Activated T-helper 2 cell treated with anti-CD3 and anti-CD28 coated beads, Interferon-gamma antibody, Interleukin-2, Interleukin-4, amounts not matched to agents 10 μg/mL and 5 μg/mL and 100 μg/mL, durations not matched to agents 14 hours and 24 hours and 36 hours (primary cell): ENCODE measurements at regions not wholly inside any gene's neighbourhood (a gene's known extent, or its start where the extent isn't known, plus 50 kb on each side); places are given as distances from the start of the nearest gene placed in this dataset.

ENCODE experiments used
- DNase-seq: peaks from one replicate; pipeline ENCODE4 v3.0.0; 2021; ENCODE audit warnings: low spot score
- H3K27ac Mint-ChIP-seq: one replicate; pipeline ENCODE4 v1.8.0; 2021; ENCODE audit warnings: mixed read lengths
- H3K27me3 Mint-ChIP-seq: one replicate; pipeline ENCODE4 v1.8.0; 2021; ENCODE audit warnings: low read depth, mixed read lengths
- H3K36me3 Mint-ChIP-seq: one replicate; pipeline ENCODE4 v1.8.0; 2021; ENCODE audit warnings: low read depth, mixed read lengths
- H3K4me1 Mint-ChIP-seq: one replicate; pipeline ENCODE4 v1.8.0; 2021; ENCODE audit warnings: low read depth, mixed read lengths
- H3K4me3 Mint-ChIP-seq: one replicate; pipeline ENCODE4 v1.8.0; 2021; ENCODE audit warnings: low read depth, mild to moderate bottlenecking, moderate library complexity, mixed read lengths
- H3K9me3 Mint-ChIP-seq: one replicate; pipeline ENCODE4 v1.8.0; 2021; ENCODE audit warnings: mixed read lengths
- intact Hi-C: fragments of 100-400 bp; cut with micrococcal nuclease; formaldehyde crosslinking; loops from one replicate; pipeline ENCODE4 v1.15.1; 2023

DNA sequence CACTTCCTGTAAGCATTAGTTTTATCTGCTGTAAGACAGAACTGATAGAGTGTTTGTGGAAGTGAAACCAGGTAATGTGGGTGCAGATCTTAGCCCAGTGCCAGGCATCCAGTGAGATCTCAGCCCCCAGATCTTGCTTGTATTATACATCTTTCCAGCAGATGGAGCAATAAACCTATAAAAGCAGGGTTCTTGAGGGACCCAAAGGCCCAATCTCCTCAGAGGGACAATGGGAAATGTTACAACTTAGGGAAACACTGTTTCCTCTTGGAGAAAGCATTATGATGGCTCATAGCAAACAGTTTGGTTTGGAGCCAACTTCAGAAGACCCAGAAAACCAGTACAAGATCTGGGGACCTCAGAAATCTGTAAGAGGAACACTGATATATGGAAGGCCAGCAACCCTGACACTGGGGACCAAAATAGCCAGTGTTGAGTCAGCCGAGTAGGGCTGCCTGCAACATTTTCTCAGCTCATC, 206.3 kb downstream of the SLC7A11 start:
- no peak for DNase-seq
- intact Hi-C loops: loop anchor here (1.0 to 10.0 kb wide), 2 partner anchors 645 to 839 kb away; no protein-coding TSS in a partner anchor
- Mint-ChIP-seq H3K4me1 (no peaks in the 10 kb centered on the region), H3K9me3 (no peaks in the 10 kb centered on the region), H3K36me3 (no peaks in the 10 kb centered on the region), H3K27ac (no peak overlapping the region), H3K4me3 (no peak overlapping the region), H3K27me3 (no peaks in the 10 kb centered on the region)

DNA sequence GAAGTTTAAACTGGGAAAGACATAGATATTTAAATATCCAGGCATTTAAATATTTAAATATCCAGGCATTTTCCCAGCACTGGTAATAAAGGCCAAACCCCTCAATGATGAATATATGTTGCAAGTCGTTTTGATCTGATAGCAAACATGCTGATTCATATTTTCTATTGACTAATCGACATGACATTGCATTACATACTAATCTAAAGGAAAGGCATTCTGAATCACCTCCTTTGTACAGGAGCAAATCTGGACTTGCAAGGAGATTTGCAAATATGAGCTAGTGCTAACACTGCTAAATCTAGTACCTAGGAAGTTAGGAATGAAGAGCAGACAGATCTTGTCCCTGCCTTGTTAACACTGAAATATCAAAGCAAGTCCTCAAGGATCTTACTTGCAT, 207.3 kb downstream of the SLC7A11 start:
- Mint-ChIP-seq H3K36me3 (no peaks in the 10 kb centered on the region), H3K4me3 (no peak overlapping the region), H3K9me3 (no peaks in the 10 kb centered on the region), H3K27me3 (no peaks in the 10 kb centered on the region), H3K27ac (no peak overlapping the region), H3K4me1 (no peaks in the 10 kb centered on the region)
- intact Hi-C loops: loop anchor here (1.0 to 10.0 kb wide), 2 partner anchors 646 to 840 kb away; no protein-coding TSS in a partner anchor
- no peak for DNase-seq

DNA sequence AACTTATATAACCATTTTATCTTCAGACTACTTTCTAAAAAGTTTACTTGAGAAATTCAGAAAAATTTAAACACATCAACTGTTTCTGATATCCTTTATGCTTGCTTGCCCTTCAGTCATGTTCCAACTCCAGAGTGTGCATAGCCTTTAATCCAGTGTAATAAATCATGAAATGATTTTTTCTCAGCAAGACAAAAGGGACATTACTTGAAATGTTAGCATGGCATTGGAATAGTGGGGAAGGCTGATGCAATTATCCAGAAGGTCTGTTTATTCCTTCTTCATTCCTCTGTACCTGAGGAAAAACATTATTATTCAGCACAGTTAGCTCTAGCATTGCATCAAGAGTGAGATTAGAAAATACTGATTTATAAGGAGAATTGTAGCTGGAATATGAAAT, 209.9 kb downstream of the SLC7A11 start:
- Mint-ChIP-seq H3K36me3 (no peaks in the 10 kb centered on the region), H3K4me1 (no peaks in the 10 kb centered on the region), H3K9me3 (no peaks in the 10 kb centered on the region), H3K27me3 (no peaks in the 10 kb centered on the region), H3K4me3 (no peak overlapping the region), H3K27ac (no peak overlapping the region)
- intact Hi-C loops: loop anchor here (10.0 kb wide), 1 partner anchor 843 kb away; no protein-coding TSS in a partner anchor
- DNase-seq: no peak

DNA sequence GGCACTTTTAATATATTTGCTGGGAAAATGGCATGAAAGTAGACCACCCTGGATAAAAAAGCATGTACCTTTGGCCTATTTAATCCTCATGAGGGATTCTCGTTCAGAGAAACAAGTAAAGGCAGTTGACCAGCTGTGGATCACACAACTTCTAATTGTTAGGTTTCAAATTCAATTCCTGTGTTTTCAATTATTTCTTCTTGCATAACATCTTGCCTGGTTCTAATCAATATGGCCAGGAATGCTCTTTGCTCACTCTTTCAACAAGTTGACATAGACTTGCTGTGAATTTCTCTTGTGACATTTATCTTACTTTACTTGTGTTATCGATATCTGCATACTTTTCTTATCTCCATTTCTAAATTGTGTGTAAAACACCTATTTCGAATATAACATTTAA, 211.8 kb downstream of the SLC7A11 start:
- no peak for DNase-seq
- intact Hi-C loops: loop anchor here (10.0 kb wide), 1 partner anchor 844 kb away; no protein-coding TSS in a partner anchor

DNA sequence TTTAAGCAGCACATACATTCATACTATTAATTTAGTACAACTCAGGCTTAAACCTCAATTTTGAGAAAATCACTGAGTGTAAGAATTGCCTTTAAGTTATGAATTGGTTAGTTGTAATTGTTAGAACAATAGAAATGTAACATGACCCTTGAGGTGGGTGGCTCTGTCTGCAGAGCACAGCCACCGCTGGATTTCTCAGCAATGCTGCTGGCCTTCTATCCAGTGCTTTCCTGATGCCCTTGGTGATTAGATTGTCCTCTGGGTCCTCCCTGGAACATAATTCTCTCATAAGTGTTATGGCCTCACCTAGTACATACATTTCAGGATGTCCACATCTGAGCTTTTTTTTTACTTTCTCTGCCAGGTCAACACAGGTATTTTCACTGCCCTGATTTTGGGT, 213.2 kb downstream of the SLC7A11 start:
- no peak for DNase-seq
- H3K4me1 Mint-ChIP-seq: no peaks in the 10 kb centered on the region

More for the DNA sequence above, 211.8 kb downstream of the SLC7A11 start:
- Mint-ChIP-seq H3K4me1 (no peaks in the 10 kb centered on the region), H3K27me3 (no peaks in the 10 kb centered on the region), H3K36me3 (no peaks in the 10 kb centered on the region), H3K27ac (no peak overlapping the region), H3K4me3 (no peak overlapping the region), H3K9me3 (no peaks in the 10 kb centered on the region)

DNA sequence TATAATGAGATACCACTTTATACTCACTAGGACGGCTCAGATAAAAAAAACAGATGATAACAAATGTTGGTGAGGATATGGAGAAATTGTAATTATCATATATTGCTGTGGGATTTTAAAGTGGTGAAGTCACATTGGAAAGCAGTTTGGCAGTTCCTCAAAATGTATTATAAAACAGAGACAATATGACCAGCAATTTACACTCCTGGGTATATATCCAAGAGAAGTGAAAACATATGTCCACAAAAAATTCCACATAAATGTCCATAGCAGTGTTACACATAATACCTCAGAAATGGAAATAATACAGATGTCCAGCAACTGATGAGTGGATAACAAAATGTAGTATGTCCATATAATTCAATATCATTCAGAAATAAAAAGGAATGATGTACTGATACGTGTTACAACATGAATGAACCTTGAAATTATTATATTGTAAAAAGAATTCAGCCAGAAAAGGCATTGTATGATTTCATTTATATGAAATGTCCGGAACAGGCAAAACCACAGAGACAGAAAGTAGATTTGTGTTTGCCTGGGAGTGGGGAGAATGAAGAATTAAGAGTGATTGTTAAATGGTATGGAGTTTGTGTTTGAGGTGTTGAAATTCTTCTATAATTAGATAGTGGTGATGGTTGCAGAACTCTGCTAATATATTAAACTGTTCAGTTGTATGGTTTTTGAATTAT, 220.9 kb downstream of the SLC7A11 start:
- Mint-ChIP-seq H3K9me3 (no peaks in the 10 kb centered on the region), H3K27ac (no peak overlapping the region), H3K27me3 (no peaks in the 10 kb centered on the region), H3K4me3 (no peak overlapping the region), H3K4me1 (no peaks in the 10 kb centered on the region), H3K36me3 (no peaks in the 10 kb centered on the region)
- DNase-seq: no peak
- intact Hi-C loops: no loop called here

More for the DNA sequence above, 213.2 kb downstream of the SLC7A11 start:
- H3K27me3 Mint-ChIP-seq: no peaks in the 10 kb centered on the region
- intact Hi-C loops: no loop called here
- no peaks in the 10 kb centered on the region for H3K9me3 Mint-ChIP-seq
- no peak overlapping the region for H3K27ac Mint-ChIP-seq
- H3K4me3 Mint-ChIP-seq: no peak overlapping the region
- no peaks in the 10 kb centered on the region for H3K36me3 Mint-ChIP-seq

DNA sequence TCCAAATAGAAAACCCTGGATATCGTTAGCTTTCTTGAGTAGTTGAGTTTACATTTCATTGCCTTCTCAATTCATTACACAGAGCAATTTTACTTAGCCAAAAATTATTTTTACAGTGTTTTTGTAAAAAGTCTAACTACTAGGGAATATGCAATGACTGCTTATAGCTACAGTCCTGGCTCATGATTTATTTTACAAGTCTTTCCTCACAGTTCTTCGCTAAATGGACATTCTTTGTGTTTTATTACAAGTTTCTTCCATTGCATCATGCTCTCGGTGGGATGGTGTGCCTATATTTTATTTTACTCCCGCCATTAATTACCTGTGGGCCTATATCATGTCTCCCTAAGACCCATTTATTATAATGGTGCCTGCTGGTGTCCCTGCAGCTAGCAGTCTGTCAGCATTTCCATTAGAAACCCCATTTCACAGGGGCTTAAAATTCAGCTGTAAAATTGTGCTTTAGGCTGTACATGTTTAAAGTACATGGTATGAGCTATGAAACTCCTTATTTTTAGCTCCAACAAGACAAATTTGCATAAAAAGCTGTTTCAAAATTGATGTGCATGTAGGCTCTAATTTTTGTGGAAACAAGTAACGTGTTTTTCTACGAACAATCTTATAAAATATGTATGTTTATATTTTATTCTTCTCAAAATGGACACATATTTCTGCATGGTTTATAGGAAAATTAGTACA, 227.4 kb downstream of the SLC7A11 start:
- H3K27ac Mint-ChIP-seq: no peak overlapping the region
- no peak overlapping the region for H3K4me3 Mint-ChIP-seq
- H3K4me1 Mint-ChIP-seq: no peaks in the 10 kb centered on the region
- no peak for DNase-seq
- intact Hi-C loops: no loop called here
- H3K9me3 Mint-ChIP-seq: no peaks in the 10 kb centered on the region
- H3K27me3 Mint-ChIP-seq: no peaks in the 10 kb centered on the region
- H3K36me3 Mint-ChIP-seq: no peaks in the 10 kb centered on the region

DNA sequence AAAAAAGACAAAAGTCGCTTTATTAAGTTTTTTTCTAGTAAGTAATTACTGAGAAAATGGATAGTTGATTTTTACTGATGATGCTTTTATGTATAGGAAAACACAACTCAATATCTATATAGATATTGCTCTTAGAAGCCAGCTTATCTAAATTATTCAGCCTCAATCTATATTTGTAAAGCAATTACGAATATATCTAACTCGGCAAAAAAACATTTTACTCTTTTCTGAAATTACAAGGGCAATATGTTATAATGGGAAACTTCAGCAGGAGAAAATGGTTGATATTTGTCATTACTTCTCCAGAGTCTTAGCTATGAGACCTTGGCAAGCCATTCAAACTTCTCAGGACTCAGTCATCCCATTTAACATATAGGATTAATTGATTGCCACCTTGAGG, 228.5 kb downstream of the SLC7A11 start:
- no peaks in the 10 kb centered on the region for H3K4me1 Mint-ChIP-seq
- no peak for DNase-seq
- no peak overlapping the region for H3K4me3 Mint-ChIP-seq
- H3K27ac Mint-ChIP-seq: no peak overlapping the region
- intact Hi-C loops: no loop called here
- no peaks in the 10 kb centered on the region for H3K36me3 Mint-ChIP-seq
- no peaks in the 10 kb centered on the region for H3K9me3 Mint-ChIP-seq
- no peaks in the 10 kb centered on the region for H3K27me3 Mint-ChIP-seq

DNA sequence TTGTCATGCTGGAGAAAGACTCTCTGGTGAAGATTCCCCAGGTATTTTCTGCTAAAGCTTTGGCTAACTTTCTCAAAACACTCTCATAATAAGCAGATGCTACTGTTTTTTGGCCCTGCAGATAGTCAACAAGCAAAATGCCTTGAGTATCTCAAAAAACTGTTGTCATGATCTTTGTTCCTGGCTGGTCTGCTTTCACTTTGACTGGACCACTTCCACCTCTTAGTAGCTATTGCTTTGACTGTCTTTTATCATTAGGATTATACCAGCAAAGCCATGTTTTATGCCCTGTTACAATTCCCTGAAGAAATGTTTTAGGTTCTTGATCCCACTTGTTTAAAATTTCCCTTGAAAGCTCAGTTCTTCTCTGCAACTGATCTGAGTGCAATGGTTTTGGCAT, 231.5 kb downstream of the SLC7A11 start:
- Mint-ChIP-seq H3K27me3 (no peaks in the 10 kb centered on the region), H3K36me3 (no peaks in the 10 kb centered on the region), H3K4me3 (no peak overlapping the region), H3K4me1 (no peaks in the 10 kb centered on the region), H3K27ac (no peak overlapping the region), H3K9me3 (no peaks in the 10 kb centered on the region)
- intact Hi-C loops: no loop called here
- no peak for DNase-seq

DNA sequence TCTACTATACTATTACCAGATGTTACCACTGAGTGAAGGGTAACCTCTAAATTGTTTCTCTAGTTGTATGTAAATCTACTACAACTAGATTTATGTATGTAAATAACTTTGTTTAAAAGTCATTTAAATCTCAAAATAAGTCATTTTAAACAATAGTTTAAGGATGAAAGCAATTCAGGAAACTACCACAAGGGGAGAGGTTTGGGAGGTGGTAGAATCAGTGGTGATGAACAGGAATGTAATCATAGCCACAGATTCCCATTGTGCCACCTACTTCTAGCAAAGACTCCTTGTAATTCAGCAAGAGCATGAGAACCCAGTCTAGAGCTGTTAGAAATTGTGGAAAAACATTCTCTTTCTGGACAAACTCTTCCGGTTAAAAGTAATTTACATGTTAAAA, 234.6 kb downstream of the SLC7A11 start:
- intact Hi-C loops: no loop called here

DNA sequence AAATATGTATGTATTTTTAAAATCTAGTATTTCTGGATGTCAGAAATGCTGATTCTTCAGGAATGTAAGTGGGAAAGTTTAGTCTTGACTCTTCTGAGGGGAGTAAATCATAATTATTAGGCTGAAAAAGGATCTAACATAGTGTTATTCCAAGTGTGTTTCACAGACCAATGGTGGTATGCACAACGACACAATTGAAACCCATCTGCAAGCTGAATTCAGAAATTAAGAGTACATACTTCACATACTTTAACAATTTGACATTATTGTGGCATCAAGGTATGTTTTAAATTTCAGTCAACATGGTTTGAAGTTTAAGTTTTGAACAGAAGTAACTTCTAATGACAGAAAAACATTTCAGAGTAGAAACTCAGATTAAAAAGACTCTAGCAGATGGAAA, 236.7 kb downstream of the SLC7A11 start:
- Mint-ChIP-seq H3K36me3 (no peaks in the 10 kb centered on the region), H3K9me3 (no peaks in the 10 kb centered on the region), H3K4me1 (no peaks in the 10 kb centered on the region), H3K27me3 (no peaks in the 10 kb centered on the region), H3K4me3 (no peak overlapping the region), H3K27ac (no peak overlapping the region)
- intact Hi-C loops: no loop called here
- no peak for DNase-seq

More for the DNA sequence above, 234.6 kb downstream of the SLC7A11 start:
- Mint-ChIP-seq H3K9me3 (no peaks in the 10 kb centered on the region), H3K4me1 (no peaks in the 10 kb centered on the region), H3K4me3 (no peak overlapping the region), H3K27ac (no peak overlapping the region), H3K36me3 (no peaks in the 10 kb centered on the region), H3K27me3 (no peaks in the 10 kb centered on the region)
- DNase-seq: no peak

DNA sequence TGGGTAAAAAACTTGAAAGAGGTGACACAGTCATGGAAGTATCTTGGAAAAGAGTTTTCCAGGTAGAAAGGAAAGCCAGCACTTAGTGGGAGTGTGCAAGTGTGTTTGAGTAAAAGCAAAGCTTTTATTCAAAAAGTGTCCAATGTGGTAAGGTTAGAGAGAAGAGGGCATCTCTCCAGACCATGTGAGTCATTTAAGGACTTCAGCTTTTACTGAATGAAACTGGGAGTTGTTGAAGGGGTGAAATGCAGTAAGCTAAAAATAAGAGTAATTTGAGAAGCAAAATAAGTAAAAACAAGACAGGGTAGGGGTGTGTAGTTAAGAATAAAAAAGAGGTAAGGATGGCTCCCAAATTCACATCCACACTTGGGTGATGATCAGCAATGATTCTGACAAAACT, 238.9 kb downstream of the SLC7A11 start:
- no peak overlapping the region for H3K4me3 Mint-ChIP-seq
- intact Hi-C loops: no loop called here
- no peaks in the 10 kb centered on the region for H3K4me1 Mint-ChIP-seq
- no peak for DNase-seq
- no peaks in the 10 kb centered on the region for H3K36me3 Mint-ChIP-seq
- H3K27ac Mint-ChIP-seq: no peak overlapping the region
- H3K27me3 Mint-ChIP-seq: no peaks in the 10 kb centered on the region
- H3K9me3 Mint-ChIP-seq: no peaks in the 10 kb centered on the region

DNA sequence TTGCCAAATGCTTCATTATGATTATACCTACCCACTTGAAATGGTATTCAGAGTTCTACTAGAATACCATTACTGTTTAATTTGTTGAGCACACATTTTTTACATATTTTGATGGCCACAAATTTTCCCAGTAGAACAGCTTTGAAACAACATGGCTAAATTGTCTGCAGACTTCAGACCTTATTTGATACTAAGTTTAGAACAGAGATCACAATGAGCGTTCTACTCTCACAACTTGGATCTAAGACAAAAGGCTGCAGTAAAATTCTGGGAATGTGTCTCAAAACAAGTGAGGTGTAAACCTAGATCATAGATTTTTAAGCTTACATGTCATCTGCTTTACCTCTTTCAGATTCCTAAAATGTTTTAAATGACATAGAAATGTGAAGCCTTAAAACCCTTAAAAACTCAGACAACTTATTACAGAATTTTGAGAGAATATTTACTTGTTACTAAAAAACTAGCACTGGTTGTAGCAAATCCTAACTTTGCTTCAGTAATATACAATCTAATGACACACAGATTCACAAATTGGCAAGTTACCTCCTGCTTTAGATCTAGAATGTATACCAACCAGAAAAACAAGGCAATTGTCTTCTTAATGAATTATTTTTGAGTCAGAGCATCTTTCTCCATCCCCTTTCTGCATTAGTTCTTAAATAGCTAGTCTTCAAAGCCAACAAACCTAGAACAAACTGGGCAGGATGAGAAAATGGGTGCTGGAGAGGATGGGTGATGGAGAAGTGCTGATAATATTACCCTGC, 243.3 kb downstream of the SLC7A11 start:
- Mint-ChIP-seq H3K27ac (no peak overlapping the region), H3K27me3 (no peaks in the 10 kb centered on the region), H3K9me3 (no peaks in the 10 kb centered on the region), H3K36me3 (no peaks in the 10 kb centered on the region), H3K4me3 (no peak overlapping the region), H3K4me1 (no peaks in the 10 kb centered on the region)
- intact Hi-C loops: no loop called here
- no peak for DNase-seq
